ENCODE measurements at regions not wholly inside any gene's neighbourhood (a gene's known extent, or its start where the extent isn't known, plus 50 kb on each side); places are given as distances from the start of the nearest gene placed in this dataset.

GRCh38 chr1:87733386-87733785, 404.7 kb downstream of the LMO4 start:
- DNase-seq (ENCODE audit: low read depth) = peak; percentile 50
- H3K4me3 ChIP-seq (ENCODE audit: low read depth, low read length) = no peak overlapping the region
- TF ChIP-seq CTCF (conservative IDR thresholded peaks at IDR 0.05; ENCODE audit: low read depth, low read length) = no peak

GRCh38 chr1:87735750-87736149, 407.1 kb downstream of the LMO4 start:
- no peak for DNase-seq (ENCODE audit: low read depth)
- no peak for TF ChIP-seq CTCF (conservative IDR thresholded peaks at IDR 0.05; ENCODE audit: low read depth, low read length)
- H3K4me3 ChIP-seq (ENCODE audit: low read depth, low read length) = no peak overlapping the region

GRCh38 chr1:87739141-87739540, 410.5 kb downstream of the LMO4 start:
- H3K4me3 ChIP-seq (ENCODE audit: low read depth, low read length) = no peak overlapping the region
- TF ChIP-seq CTCF (conservative IDR thresholded peaks at IDR 0.05; ENCODE audit: low read depth, low read length) = no peak
- no peak for DNase-seq (ENCODE audit: low read depth)

GRCh38 chr1:87739704-87740103, 411.0 kb downstream of the LMO4 start:
- no peak overlapping the region for H3K4me3 ChIP-seq (ENCODE audit: low read depth, low read length)
- DNase-seq (ENCODE audit: low read depth) = no peak
- TF ChIP-seq CTCF (conservative IDR thresholded peaks at IDR 0.05; ENCODE audit: low read depth, low read length) = no peak

- no peak for DNase-seq (ENCODE audit: low read depth)
- no peak for TF ChIP-seq CTCF (conservative IDR thresholded peaks at IDR 0.05; ENCODE audit: low read depth, low read length)
- H3K4me3 ChIP-seq (ENCODE audit: low read depth, low read length) = no peak overlapping the region
Observed at GRCh38 chr1:87743256-87743655, 414.6 kb downstream of the LMO4 start.

GRCh38 chr1:87744056-87744455, 415.4 kb downstream of the LMO4 start:
- DNase-seq (ENCODE audit: low read depth) = no peak
- no peak for TF ChIP-seq CTCF (conservative IDR thresholded peaks at IDR 0.05; ENCODE audit: low read depth, low read length)
- no peak overlapping the region for H3K4me3 ChIP-seq (ENCODE audit: low read depth, low read length)

GRCh38 chr1:87744763-87745162, 416.1 kb downstream of the LMO4 start:
- no peak for DNase-seq (ENCODE audit: low read depth)
- no peak for TF ChIP-seq CTCF (conservative IDR thresholded peaks at IDR 0.05; ENCODE audit: low read depth, low read length)
- no peak overlapping the region for H3K4me3 ChIP-seq (ENCODE audit: low read depth, low read length)
